ENCODE measurements at regions not wholly inside any gene's neighbourhood (a gene's known extent, or its start where the extent isn't known, plus 50 kb on each side); places are given as distances from the start of the nearest gene placed in this dataset.

GRCh38 chr9:87083986-87084385, 136.7 kb upstream of the GAS1 start:
- Histone ChIP-seq H3K36me3 (ENCODE audit: control insufficient read depth in 2 of 2, extremely low read depth in 1 of 2, insufficient read depth in 2 of 2, low read length in 2 of 2) (no peaks in the 10 kb centered on the region), H3K27ac (ENCODE audit: insufficient read depth, low read depth, low read length) (no peak overlapping the region), H4K20me1 (replicated peaks; ENCODE audit: control insufficient read depth, extremely low read depth, insufficient read depth, low read length) (no peaks in the 10 kb centered on the region), H3K4me1 (ENCODE audit: control insufficient read depth, extremely low read depth, insufficient read depth, low read length) (no peaks in the 10 kb centered on the region), H3K9ac (replicated peaks; ENCODE audit: extremely low read depth, insufficient read depth, low read length) (no peak overlapping the region), H3K4me2 (ENCODE audit: insufficient read depth, low read length) (no peak overlapping the region), H3K4me3 (replicated peaks in 1 of 3; ENCODE audit: insufficient read depth in 1 of 3, low read depth in 1 of 3, low read length in 3 of 3) (no peak overlapping the region), H2AFZ (ENCODE audit: low read depth, low read length) (no peak overlapping the region), H3K9me3 (replicated peaks; ENCODE audit: control insufficient read depth, insufficient read depth, low read length) (peaks cover 3% of the 10 kb centered on the region), H3K9me1 (replicated peaks; ENCODE audit: control insufficient read depth, extremely low read depth, insufficient read depth, low read length) (no peaks in the 10 kb centered on the region), H3K79me2 (ENCODE audit: control insufficient read depth, insufficient read depth, low read length) (no peaks in the 10 kb centered on the region), H3K27me3 (ENCODE audit: control insufficient read depth in 2 of 2, insufficient read depth in 2 of 2, low read length in 2 of 2) (no peaks in the 10 kb centered on the region)
- BruUV-seq (replicated peaks), result no TSS peak
- ChIA-PET CTCF (no interaction called here), POLR2A (no interaction called here)
- intact Hi-C loops (cut with micrococcal nuclease), result no loop called here
- FAIRE-seq (no peak), DNase-seq (ENCODE audit: low read depth, low spot score) (no peak)
- dilution Hi-C loops (cut with MboI; ENCODE audit: extremely low pct_ligation_motif_present, low sequenced_read_pairs), result no loop called here
- no peak for TF ChIP-seq POLR2AphosphoS5 (IDR thresholded peaks at IDR 0.05; ENCODE audit: insufficient read depth, low read depth, low read length)
- TF ChIP-seq POLR2A (IDR thresholded peaks at IDR 0.05; ENCODE audit: low read depth, low read length), result no peak
- no peak for TF ChIP-seq EZH2 (IDR thresholded peaks at IDR 0.05; ENCODE audit: borderline replicate concordance, low read depth, low read length, severe bottlenecking)
- no peak for TF ChIP-seq FOS (IDR thresholded peaks at IDR 0.05; ENCODE audit: borderline replicate concordance, insufficient read depth, low read length)
- TF ChIP-seq, protein P1, sequence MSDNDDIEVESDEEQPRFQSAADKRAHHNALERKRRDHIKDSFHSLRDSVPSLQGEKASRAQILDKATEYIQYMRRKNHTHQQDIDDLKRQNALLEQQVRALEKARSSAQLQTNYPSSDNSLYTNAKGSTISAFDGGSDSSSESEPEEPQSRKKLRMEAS (IDR thresholded peaks at IDR 0.05; ENCODE audit: insufficient read depth, insufficient read length), result no peak
- no peak for TF ChIP-seq JUN (IDR thresholded peaks at IDR 0.05; ENCODE audit: borderline replicate concordance, insufficient read depth, insufficient read length, low read depth)
- no peak for TF ChIP-seq CTCF (IDR thresholded peaks at IDR 0.05; ENCODE audit: extremely low read depth in 1 of 2, insufficient read depth in 1 of 2, low read depth in 1 of 2, low read length in 2 of 2)
- no peak for TF ChIP-seq MYC (IDR thresholded peaks at IDR 0.05; ENCODE audit: low read depth, low read length)
- TF ChIP-seq GATA2 (IDR thresholded peaks at IDR 0.05; ENCODE audit: insufficient read depth, insufficient read length, low read depth, low read length), result no peak

All from endothelial cell of umbilical vein (primary cell).